IPS-NIHi11 (cell line): ENCODE measurements at regions not wholly inside any gene's neighbourhood (a gene's known extent, or its start where the extent isn't known, plus 50 kb on each side); places are given as distances from the start of the nearest gene placed in this dataset.
A peak's percentile ranks its signal among the peaks of the same experiment; 100 is the strongest.

Experiments used
- DNase-seq: peaks from one replicate; pipeline ENCODE4 v3.0.0; 2012; ENCODE audit warnings: mixed read lengths, low spot score

DNA sequence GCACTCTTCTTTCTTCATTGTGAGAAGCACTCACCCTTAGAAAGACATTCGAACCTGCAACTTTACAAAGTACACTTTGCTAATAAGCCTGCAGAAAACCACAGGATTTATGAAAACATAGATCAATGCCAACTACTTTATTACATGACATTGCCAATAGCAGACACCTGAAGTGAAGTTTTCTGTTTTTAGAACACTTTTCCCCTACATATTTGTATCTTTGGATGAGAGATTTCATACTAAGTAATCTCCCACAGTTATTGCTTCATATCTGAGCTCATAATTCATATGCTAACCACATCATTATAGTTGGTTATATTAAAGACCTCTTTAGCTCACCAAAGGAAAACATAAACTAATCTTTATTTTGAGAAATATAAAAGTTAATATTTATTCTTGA, 276.5 kb upstream of the CTSO start:
- no peak for DNase-seq

DNA sequence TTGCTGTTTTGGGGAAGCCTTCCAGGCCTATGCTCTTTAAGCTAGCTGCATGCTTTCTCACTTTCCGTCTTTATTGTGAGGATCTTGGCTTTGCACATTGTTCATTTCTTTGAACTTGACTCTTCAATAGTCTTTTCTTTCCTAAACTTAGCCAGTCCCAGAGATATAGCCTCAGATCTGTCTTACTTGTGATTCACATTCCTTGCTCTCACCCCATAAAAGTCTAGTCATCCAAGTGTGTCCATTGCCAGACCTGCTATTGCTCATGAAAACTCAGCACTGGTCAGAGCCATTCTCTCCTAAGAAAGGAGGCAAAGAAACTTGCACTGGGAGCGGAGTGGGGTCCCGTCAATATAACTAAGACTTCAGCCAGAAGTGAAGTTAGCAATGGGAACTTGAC, 275.0 kb upstream of the CTSO start:
- DNase-seq, result no peak

DNA sequence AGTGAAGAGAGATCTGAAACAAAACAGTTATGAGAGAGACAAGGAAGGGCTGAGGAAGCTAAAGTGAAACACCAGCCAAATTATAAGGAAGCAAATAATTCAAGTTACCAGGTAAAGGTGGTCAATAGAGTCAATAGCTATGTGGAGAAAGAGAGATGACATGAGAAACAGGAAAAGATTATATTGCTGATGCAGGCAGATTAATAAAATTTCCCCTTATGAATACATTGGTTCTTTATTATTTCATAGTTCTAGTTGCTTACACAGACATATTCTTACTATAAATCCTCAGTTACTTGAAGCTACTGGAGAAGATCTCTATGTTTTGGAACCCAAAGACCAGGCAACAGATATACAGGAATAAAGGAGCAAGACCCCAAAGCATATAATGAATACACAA, 273.7 kb upstream of the CTSO start:
- no peak for DNase-seq

DNA sequence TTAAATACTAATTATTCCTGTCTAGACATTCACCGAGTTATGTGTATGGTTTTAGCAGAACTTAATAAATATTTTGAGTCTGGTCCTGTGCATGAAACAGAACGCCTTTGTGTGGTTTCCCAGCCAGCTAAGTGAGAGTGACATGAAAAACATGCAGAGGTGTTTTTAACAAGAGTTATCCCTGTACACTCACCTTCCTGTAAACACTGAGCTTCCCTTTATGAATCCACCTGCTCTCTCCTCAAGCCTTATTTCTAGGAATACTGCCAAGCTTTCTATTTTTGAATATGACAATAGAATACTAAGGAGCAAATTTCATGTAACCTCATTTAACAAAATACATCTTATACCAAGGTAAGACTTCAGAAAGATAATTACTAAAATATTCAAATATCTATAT, 270.3 kb upstream of the CTSO start:
- no peak for DNase-seq

DNA sequence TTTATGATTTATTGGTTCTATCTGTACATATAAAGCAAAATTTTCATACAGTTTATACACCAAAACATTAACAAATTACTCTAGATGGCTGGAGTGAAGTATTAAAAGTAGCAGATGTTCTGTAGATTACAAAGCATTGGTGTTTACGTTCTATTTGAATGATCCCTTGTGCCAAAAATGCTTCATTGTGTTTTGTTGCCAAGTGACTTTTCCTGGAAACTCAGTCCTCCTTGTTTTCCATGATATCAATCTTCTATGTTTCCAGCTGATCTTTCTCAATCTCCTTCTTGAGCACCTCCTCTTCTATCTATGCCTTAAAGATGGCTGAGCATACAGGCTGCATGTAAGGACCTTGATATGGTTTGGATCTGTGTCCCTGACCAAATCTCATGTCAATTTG, 263.6 kb upstream of the CTSO start:
- DNase-seq, result no peak

DNA sequence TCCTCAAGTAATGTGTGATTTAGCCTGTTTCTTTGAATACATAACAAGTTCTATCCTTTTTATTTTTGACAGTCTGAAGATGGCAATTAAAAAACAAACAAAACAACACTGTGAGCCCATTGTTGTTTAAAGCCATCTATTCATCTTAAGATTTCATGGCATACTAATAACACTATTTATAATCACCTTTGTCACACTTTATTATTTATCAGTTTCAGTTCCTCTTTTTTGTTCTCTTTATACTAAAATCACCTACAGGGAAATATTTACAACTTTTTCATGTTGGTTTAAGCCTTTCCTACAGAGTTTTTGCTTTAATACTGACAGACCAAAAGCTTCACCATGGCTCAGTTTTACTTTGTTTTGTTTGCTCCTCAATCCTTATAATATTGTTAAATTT, 247.4 kb upstream of the CTSO start:
- DNase-seq, result no peak

DNA sequence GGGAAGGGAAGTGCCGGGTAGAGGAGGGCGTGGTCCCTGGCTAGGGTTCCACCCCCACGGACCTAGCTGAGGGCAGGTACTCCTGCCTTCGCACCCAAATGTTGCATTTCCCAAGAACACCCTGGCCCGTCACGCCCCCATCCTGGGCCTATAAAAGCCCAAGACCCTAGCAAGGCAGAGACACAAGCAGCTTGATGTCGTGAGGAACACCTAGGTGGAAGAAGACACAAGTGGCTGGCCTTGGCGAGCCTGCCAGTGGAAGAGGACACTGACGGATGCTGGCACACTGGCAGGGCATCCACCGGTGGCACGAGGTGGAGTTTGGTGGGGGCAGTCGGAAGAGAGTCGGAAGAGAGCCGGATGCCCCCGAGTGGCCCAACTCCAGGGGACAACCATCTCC, 244.8 kb upstream of the CTSO start:
- DNase-seq, result no peak

DNA sequence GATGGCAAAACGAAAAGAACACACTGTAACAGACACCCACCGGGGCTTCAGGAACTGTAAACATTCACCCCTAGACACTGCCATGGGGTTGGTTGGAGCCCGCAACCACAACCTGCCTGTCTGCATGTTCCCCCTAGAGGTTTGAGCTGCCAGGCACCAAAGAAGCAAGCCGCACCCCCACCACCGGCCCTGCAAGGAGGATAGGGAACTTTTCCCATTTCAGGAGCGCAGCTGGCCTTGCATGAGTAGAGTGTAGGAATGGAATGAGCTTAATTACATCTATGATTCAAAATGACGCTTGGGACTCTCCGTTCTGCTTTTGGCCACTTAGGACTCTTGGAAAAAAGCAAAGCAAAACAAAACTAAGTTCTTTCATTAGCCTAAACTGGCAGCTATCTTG, 243.6 kb upstream of the CTSO start:
- peak; percentile 11 for DNase-seq

DNA sequence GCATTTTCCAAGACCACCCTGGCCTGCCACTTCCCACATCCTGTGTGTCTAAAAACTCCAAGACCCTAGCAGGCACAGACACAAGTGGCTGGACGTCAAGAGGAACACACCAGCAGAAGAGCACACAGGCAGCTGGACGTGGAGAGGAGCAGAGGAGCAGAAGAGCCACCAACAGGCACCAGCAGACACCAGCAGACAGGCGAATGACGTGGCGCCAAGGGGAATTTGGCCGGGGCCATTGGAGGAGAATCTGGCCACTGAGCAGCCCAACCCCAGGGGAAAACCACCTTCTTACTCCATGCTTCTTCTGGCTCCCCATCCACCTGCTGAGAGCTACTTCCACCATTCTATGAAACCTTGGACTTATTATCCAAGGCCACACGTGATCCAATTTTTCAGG, 243.1 kb upstream of the CTSO start:
- no peak for DNase-seq

DNA sequence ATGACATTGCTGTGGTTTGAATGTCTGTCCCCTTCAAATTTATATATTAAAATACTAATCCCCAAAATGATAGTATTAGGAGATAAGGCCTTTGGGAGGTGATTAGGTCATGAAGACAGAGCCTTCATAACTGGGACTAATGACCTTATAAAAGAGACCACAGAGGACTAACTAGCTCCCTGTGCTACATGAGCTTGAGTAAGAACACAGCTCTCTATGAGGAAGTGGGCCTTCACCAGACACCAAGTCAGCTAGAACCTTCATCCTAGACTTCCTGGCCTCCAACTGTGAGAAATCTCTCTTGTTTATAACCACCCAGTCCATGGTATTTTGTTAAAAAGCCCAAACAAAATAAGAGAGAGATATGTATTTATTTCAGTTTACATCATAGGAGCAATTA, 242.2 kb upstream of the CTSO start:
- no peak for DNase-seq

DNA sequence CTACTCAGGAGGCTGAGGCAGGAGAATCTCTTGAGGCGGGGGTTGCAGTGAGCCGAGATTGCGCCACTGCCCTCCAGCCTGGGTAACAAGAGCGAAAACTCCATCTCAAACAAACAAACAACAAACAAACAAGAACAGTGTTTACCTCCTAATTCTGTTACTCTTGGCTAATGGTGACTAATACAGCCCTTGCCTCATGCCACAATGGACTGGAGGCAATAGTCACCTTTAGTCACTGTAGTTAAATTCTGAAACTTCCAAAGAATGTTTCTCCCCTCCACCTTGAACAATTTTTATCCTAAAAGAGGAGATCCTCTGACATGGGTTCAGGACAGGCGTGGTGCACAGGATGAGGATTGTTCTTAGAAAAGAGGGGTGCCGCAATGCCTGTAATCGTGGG, 241.2 kb upstream of the CTSO start:
- no peak for DNase-seq

DNA sequence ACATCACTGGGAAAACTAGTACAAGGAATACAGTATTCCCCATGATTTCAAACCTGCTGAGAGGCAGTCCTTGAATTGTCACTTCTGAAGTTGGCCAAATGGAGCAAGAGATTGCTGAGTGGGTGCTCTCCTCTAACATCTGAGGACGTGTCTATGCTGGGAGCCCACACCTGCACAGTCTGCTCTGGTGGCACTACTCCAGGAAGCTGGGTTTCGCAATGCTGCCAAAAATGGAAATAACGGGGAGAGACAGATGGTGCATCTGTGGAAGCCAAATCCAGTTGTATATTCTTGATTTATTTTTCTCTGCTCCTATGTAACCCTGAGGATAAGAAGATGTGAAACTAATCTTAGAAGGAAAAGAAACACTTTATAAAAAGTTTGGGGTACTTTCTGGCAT, 240.1 kb upstream of the CTSO start:
- DNase-seq, result no peak

DNA sequence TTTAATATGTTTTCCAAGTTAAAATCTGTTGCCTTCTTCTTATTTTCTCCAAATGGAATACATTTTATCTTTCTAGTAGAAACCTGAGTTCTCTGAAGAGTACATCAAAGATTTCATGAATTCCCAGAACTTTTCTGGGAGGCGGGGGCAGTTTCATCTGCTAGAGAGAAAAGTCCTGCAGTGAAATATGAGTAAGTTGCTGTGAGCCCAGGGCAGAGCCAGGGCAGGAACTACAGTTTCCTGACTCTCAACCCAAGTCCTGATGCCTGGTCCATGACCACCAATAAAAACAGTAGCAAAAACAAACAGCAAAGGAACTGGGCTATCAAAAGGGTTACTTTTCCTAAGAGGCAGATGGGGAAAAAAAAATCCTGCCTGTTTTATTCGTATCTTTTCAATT, 239.4 kb upstream of the CTSO start:
- DNase-seq, result no peak

DNA sequence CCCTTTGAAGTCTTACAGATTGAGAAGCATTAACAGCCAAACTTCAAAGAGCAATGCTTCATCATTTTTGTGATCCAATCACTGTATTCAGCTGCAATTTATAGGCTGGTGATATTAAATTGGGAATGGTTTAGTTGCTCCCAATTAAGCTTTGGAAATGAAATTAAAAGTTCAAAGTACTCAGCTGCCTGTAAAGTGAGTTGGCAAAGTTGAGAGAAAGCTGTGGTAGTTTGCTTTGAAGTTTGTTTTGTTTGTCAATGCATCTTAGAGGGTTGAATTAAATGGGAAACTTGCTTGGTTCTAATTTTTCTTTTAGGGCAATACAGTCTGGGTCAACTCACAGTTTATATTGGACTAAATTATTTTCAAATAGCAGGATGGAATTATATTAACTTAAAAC, 238.4 kb upstream of the CTSO start:
- no peak for DNase-seq

DNA sequence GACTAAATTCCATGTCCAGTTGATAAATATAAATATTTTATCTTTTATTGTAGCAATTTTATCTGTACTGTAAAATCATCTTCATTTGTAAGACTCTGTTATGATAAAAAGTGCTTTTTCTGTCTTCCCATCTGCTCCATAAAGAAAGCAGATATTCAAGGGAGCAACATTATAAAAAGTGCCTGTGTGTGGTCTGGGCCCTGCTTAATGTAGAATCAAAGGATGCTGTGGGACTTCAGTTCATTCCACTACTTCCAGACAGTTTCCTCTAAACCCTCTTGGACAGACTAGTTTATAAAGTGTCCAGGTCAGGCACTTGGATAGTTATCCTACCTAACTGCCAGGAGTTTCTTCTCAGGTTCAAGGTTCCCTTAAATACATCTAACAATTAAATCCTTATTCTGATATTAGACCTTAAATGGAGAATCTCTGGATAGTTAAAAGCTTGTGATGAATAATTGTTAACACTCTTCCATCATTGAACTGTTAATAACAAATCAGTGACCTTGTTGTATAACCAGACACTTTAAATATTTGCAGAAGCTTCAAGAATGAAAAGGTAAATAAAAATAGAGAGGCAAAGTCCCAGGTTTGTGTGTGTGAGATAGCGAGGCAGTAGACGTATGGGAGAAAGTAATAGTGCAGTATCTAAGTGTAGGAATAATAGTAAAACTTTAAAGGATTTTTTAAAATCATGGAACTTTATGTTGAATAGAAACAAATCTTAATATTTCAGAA, 237.5 kb upstream of the CTSO start:
- DNase-seq, result no peak

DNA sequence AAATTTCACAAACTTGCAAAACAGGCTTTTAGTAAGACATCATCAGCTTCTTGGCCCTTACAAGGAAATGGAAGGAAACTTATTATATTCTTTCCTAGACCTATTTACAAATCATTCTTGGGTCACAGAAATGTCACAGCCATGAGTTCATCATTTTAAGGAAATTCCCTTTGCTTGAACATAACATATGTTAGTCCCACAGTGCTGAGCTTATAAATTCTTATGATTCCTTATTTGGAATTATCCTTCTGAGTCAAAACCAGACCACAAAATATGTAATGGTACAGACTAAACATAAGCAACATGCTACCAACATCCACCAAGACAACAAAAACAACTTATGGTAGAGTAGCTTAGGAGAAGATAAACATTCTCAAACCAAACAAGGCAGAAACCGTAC, 236.9 kb upstream of the CTSO start:
- DNase-seq, result no peak

DNA sequence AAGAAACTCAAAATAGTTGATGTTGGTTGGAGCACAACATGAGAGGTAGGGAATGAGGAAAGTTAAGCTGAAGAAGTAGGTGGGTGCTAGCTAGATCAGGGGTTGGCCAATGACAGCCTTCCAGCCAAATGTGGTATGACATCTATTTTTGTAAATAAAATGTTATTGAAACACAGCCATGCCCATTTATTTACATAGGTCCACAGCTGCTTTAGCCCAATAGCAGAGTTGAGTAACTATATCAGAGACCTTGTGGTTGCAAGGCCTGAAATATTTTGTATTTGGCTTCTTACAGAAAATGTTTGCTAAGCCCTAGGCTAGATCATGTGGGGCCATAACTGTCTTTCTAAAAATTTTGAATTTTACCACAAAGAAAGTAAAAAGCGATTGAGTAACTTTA, 234.9 kb upstream of the CTSO start:
- DNase-seq, result no peak

DNA sequence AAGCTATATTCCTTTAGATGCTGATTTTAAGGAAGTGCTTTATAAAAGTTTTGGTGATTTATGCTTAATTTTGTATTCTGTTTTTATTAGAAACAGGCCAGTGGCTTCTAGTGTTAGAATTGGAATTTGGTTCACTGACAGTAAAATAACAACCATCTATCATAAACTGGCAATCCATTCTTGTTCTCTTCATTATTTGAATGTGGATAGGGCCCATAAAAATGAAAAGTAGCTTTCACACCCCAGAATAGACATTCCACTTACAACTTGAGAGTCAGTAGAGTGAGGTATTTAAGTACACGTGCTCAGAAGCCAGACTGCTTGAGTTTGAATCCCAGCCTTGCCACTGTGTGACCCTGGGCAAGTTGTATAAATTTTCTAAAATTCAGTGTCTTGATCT, 232.4 kb upstream of the CTSO start:
- no peak for DNase-seq

DNA sequence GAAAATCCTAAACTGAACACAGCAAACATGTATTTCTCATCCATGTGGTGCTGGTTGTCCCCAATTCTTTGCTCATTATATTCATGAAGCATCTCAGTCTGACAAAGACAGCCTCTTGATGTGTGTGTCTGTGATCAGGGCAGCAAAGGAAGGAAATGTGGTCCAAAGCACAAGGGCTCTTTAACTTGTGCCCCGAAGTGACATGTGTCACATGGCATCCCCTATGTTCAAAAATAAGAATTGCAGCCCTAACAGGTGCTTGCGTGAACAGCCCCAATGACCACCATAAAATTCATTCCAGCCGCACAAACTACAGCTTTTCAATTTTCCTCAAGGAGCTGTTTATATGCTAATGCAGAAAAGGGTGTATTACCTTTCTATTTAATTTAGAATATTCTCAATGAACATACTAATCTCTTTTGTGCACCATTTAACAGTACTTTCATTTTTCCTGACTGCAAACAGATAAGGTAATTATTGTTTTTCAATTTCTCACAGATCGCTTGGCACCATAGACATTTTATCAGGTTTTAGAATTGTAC, 231.9 kb upstream of the CTSO start:
- no peak for DNase-seq

DNA sequence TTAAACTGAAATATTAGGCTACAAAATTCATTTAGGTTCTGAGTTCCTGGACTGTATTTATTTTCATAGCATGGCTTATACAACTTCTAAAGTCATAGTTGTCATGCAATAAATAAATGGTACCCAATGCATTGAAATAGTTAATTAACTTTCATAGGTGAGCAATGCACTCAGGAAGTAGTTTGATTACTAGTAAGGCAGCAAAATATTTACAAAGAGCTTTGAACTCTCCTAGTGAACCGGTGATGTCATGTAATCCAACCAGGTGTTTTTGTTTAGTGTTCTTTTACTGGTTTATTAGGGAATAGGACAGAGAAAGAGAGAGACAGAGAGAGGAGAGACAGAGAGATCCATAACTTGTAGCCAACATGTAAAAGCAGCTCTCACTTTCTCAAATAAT, 228.6 kb upstream of the CTSO start:
- DNase-seq, result no peak

DNA sequence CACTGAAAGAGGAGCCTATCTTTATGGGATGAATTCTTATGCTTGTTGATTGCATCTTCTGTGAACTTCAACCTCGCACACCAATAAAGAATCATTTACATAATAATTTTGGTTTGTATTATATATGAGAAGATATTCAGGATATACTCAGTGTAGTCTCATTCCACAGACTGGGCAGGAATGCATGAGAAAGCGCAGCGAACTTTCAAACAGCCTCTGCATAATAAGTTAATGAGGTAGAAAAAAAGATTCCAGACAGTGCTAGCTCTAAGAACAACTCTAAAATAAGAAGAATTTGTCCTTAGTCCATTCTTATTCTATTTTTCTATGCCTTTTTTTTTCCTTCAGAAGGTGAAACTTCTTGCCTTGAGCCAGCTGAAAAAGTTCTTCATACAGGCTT, 224.3 kb upstream of the CTSO start:
- no peak for DNase-seq

DNA sequence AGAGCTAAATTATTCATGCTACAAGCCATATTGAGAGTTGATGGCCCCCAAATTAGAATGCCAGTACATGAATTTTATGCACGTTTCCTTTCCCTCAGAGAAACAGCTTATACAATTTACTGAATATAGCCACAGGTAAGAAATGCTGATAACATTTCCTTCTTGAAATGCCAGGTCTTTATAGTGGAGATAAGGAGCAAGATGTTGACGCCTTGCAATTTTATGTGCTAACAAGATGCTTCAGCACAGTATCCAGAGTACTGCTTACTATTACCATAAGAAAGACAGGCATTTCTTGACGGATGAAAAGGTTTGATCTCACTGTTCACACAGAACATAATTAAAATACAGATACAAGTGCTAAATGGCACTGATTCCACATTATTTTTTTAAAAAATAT, 223.2 kb upstream of the CTSO start:
- DNase-seq, result no peak

DNA sequence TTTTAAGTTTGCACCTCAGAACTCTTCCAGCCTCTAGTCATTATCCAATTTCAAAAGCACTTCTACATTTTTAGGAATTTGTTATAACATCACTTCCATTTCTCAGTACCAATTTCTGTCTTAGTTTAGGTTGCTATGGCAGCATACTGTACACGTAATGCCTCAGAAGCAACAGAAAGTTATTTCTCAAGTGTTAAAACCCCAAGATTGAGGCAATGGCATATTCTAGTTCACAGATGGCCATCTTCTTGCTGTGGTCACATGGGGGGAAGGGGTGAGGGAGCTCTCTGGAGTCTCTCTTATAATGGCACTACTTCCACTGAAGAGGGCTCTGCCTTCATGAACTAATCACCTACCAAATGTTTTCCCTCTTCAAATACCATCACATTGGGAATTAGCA, 220.3 kb upstream of the CTSO start:
- no peak for DNase-seq

DNA sequence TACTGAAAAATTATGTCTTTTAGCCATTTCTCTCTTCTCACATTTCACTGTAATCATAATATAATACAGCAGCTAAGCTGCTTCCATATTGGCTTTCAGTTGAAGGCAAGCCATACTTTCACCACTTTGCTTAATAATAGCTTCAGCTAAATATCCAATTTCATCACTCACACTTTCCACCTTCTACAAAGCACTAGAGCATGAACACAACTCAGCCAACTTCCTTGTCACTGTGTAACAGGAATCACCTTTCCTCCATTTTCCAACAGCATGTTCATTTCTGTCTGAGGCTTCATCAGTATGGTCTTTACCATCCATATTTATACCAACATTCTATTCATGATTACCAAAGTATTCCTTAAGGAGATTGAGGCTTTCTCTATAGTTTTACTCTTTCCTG, 219.8 kb upstream of the CTSO start:
- DNase-seq, result no peak

DNA sequence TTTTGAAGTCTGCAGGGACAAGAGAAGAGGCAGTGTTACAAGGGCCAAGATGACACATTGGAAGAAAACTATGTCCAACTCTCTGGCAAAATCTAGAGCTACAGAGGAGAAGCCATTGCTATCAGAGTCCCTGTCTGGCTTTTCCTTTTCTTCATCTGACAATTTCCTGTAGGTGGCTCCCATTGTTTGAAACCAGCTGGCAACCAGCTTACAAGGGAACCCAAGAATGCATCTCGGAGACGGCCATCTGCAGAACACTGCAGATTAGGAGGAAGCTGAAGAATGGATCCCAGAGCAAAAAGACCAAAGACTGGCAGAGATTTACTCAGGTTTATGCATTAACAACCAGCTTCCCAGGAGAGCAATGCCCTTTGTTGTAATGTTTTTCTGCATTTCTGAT, 216.2 kb upstream of the CTSO start:
- DNase-seq, result no peak
